HL-60 (cell line): ENCODE measurements at regions not wholly inside any gene's neighbourhood (a gene's known extent, or its start where the extent isn't known, plus 50 kb on each side); places are given as distances from the start of the nearest gene placed in this dataset.

Source experiments
- DNase-seq, 2 experiments: peaks; one replicate each; pipeline ENCODE4 v3.0.0-alpha.2; 2010 to 2020; ENCODE audit warnings: low read depth in 1 of 2, low spot score in 1 of 2
- H3K27ac ChIP-seq: fragments of 250-450 bp; sonication (Bioruptor Pico); replicated peaks from 2 replicates; pipeline ENCODE4 v1.5.1; 2020; ENCODE audit warnings: mild to moderate bottlenecking, moderate library complexity
- H3K27me3 ChIP-seq: fragments of 250-450 bp; sonication (Bioruptor Pico); 2 replicates; pipeline ENCODE4 v1.5.1; 2021; ENCODE audit warnings: mild to moderate bottlenecking, moderate library complexity; ENCODE audit not compliant: insufficient read depth, poor library complexity, severe bottlenecking
- H3K4me3 ChIP-seq: replicated peaks from 2 replicates; pipeline ENCODE4 v1.5.1; 2011; ENCODE audit warnings: mild to moderate bottlenecking, control low read depth, low read length; ENCODE audit not compliant: insufficient read depth
- CTCF ChIP-seq: IDR thresholded peaks from one replicate; pipeline ENCODE4 v1.5.1; 2011; ENCODE audit warnings: low read length, control low read depth, inconsistent platforms; ENCODE audit not compliant: insufficient read depth
- GABPA ChIP-seq: IDR thresholded peaks from 2 replicates; pipeline ENCODE4 v1.6.1; 2012; ENCODE audit warnings: low read depth
- POLR2AphosphoS5 ChIP-seq: IDR thresholded peaks from 2 replicates; pipeline ENCODE4 v1.6.1; 2012; ENCODE audit warnings: low read depth
- SPI1 ChIP-seq: IDR thresholded peaks from 2 replicates; pipeline ENCODE4 v1.6.1; 2012; ENCODE audit warnings: low read depth, mild to moderate bottlenecking, borderline replicate concordance
- TF ChIP-seq, protein P1 (sequence below): IDR thresholded peaks from 2 replicates; pipeline ENCODE4 v1.6.1; 2012; ENCODE audit warnings: low read depth; ENCODE audit not compliant: insufficient replicate concordance

DNA sequence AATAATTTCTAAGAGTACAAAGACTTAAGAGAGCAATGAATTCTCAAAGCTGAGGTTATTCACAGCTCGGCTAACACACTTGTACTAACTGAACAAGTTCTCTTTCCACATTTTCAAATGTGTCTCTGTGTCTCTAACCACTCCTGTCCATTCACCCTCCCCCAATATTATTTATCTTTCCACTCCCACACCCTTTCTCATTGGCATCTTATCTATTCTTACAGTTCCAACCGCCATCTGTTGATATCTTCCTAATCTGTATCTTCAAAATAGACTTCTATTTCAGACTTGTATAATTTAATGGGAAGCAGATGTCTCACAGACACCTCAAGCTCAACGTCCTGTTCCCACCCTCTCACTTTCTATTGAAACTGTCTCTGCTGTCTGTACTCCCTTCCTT is 205.9 kb downstream of the ANXA1 start:
- no peak for DNase-seq
- no peaks in the 10 kb centered on the region for H3K27me3 ChIP-seq
- no peak overlapping the region for H3K27ac ChIP-seq
- H3K4me3 ChIP-seq, result no peak overlapping the region
- TF ChIP-seq, protein P1, sequence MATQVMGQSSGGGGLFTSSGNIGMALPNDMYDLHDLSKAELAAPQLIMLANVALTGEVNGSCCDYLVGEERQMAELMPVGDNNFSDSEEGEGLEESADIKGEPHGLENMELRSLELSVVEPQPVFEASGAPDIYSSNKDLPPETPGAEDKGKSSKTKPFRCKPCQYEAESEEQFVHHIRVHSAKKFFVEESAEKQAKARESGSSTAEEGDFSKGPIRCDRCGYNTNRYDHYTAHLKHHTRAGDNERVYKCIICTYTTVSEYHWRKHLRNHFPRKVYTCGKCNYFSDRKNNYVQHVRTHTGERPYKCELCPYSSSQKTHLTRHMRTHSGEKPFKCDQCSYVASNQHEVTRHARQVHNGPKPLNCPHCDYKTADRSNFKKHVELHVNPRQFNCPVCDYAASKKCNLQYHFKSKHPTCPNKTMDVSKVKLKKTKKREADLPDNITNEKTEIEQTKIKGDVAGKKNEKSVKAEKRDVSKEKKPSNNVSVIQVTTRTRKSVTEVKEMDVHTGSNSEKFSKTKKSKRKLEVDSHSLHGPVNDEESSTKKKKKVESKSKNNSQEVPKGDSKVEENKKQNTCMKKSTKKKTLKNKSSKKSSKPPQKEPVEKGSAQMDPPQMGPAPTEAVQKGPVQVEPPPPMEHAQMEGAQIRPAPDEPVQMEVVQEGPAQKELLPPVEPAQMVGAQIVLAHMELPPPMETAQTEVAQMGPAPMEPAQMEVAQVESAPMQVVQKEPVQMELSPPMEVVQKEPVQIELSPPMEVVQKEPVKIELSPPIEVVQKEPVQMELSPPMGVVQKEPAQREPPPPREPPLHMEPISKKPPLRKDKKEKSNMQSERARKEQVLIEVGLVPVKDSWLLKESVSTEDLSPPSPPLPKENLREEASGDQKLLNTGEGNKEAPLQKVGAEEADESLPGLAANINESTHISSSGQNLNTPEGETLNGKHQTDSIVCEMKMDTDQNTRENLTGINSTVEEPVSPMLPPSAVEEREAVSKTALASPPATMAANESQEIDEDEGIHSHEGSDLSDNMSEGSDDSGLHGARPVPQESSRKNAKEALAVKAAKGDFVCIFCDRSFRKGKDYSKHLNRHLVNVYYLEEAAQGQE, result no peak
- no peak for TF ChIP-seq SPI1
- TF ChIP-seq POLR2AphosphoS5, result no peak
- TF ChIP-seq GABPA, result no peak
- TF ChIP-seq CTCF, result no peak

DNA sequence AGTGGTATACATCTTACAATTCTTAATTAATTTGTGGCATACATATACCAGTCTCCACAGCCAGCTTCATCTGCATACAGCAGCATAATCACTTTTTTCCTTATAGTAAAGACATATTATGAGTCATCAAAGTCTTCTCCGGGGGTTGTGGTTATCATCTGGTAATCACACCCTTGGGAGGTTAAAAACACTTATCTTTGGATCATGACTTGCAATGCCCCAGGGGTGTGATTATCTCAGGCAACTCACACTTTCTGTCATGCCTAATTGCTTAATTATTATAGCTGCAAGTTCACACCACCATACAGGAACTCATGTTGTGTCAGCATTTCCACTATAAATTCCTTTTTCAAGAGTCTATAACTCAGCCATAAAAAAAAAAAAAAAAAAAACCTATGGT is 218.4 kb downstream of the ANXA1 start:
- no peak overlapping the region for H3K4me3 ChIP-seq
- DNase-seq, result peak in 1 of 2 experiments; percentile 12
- H3K27me3 ChIP-seq, result no peaks in the 10 kb centered on the region
- no peak overlapping the region for H3K27ac ChIP-seq
- TF ChIP-seq CTCF (no peak), SPI1 (no peak), POLR2AphosphoS5 (no peak), GABPA (no peak)
- TF ChIP-seq, protein P1, result no peak

DNA sequence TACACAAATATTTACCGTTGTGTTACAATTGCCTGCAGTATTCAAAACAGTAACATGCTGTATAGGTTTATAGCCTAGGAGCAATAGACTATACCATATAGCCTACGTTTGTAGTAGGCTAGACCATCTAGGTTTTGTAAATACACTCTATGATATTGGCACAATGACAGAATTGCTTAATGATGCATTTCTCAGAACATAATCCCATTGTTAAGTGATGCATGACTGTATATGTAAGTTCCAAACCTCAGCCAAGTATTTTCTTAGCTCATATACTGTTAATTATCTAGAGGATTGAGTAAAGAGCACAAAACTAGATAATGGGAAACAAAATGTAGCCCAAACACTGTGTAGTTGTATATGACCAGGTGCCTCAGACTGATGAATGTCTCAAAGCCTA is 220.1 kb downstream of the ANXA1 start:
- Histone ChIP-seq H3K4me3 (no peak overlapping the region), H3K27ac (no peak overlapping the region), H3K27me3 (no peaks in the 10 kb centered on the region)
- DNase-seq, result no peak
- TF ChIP-seq POLR2AphosphoS5, result no peak
- TF ChIP-seq GABPA, result no peak

DNA sequence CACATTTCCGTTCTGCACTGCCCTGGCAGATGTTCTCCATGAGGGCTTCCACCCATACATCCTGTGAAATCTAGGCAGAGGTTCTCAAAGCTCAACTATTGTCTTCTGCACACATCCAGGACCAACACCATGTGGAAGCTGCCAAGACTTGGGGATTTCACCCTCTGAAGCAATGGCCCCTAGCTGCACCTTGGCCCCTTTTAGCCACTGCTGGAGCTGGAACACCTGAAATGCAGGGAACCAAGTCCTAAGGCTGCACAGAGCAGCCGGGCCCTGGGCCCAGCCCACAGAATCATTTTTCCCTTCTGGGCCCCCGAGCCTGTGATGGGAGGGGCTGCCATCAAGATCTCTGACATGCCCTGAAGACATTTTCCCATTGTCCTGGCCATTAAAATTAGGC is 228.7 kb downstream of the ANXA1 start:
- no peak for TF ChIP-seq GABPA
- TF ChIP-seq, protein P1, result no peak
- no peak for TF ChIP-seq POLR2AphosphoS5
- no peak for TF ChIP-seq SPI1
- TF ChIP-seq CTCF, result no peak

More for the DNA sequence above, 228.7 kb downstream of the ANXA1 start:
- H3K27me3 ChIP-seq, result no peaks in the 10 kb centered on the region
- H3K27ac ChIP-seq, result no peak overlapping the region
- DNase-seq, result no peak
- no peak overlapping the region for H3K4me3 ChIP-seq
